Epithelial cell of esophagus (primary cell): ENCODE measurements at regions not wholly inside any gene's neighbourhood (a gene's known extent, or its start where the extent isn't known, plus 50 kb on each side); places are given as distances from the start of the nearest gene placed in this dataset.

Source experiments
- DNase-seq: peaks from one replicate; pipeline ENCODE4 v3.0.0; 2010; ENCODE audit warnings: low read depth
- H3K4me3 ChIP-seq: 2 replicates; pipeline ENCODE4 v1.5.1; 2011; ENCODE audit warnings: mild to moderate bottlenecking, low read length, control low read depth
- TF ChIP-seq, protein P1 (sequence below): IDR thresholded peaks from 2 replicates; pipeline ENCODE4 v1.5.1; 2011; ENCODE audit warnings: low read depth, mild to moderate bottlenecking, low read length, control low read depth, inconsistent platforms; ENCODE audit not compliant: insufficient read depth; ENCODE audit errors: missing control alignments

DNA sequence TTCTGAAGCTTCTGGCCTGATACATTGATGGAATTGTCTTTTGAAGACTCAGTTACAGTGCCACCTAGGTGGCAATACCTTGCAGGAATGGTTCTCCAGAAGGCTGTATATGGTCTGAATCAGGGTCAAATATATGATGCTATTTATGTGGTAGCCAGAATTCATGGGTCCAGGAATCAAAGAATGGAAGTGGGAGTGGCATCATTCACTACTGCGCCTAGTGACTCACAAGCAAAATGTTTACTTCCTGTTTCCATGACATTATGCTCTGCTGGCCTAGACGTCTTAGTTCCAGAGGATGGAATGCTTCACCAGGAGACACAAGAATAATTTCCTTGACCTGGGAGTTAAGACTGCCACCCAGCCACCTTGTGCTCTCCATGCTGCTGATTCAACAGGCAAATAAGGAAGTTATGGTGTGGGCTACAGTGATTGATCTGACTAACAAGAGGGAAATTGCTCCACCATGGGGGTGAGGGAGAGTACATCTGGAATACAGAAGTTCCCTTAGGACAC lies 491.8 kb downstream of the ETS1 start:
- no peak overlapping the region for H3K4me3 ChIP-seq
- peak; percentile 90 for DNase-seq
- TF ChIP-seq, protein P1, sequence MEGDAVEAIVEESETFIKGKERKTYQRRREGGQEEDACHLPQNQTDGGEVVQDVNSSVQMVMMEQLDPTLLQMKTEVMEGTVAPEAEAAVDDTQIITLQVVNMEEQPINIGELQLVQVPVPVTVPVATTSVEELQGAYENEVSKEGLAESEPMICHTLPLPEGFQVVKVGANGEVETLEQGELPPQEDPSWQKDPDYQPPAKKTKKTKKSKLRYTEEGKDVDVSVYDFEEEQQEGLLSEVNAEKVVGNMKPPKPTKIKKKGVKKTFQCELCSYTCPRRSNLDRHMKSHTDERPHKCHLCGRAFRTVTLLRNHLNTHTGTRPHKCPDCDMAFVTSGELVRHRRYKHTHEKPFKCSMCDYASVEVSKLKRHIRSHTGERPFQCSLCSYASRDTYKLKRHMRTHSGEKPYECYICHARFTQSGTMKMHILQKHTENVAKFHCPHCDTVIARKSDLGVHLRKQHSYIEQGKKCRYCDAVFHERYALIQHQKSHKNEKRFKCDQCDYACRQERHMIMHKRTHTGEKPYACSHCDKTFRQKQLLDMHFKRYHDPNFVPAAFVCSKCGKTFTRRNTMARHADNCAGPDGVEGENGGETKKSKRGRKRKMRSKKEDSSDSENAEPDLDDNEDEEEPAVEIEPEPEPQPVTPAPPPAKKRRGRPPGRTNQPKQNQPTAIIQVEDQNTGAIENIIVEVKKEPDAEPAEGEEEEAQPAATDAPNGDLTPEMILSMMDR, result peak; percentile 23

DNA sequence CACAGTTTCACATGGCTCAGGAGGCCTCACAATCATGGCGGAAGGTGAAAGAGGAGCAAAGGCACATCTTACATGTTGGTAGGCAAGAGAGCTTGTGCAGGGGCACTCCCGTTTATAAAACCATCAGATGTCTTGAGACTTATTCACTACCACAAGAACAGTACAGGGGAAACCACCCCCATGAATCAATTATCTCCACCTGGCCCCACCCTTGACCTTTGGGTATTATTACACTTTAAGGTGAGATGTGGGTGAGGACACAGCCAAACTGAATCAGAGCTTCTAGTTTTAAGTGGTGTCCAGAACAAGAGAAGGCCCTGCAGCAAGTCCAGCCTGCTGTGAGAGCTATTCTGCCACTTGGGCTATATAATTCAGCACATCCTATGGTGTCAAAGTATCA lies 493.7 kb downstream of the ETS1 start:
- no peak for DNase-seq
- TF ChIP-seq, protein P1, result no peak

DNA sequence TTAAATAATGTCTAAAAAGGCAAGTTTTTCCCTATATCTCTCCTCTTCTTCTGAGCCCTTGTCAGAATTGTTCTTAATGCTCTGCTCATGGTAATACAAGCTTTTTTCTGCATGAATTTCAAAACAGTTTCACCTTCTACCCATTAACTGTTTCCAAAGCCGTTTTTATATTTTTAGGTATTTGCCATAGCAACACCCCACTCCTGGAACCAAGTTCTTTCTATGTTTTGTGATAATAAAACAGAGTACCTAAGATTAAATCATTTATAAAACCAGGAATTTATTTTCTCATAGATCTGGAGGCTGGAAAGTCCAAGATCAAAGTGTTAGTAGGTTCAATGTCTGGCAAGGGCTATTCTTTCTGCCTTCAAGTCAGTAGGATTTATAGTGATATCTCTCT lies 497.4 kb downstream of the ETS1 start:
- no peak overlapping the region for H3K4me3 ChIP-seq
- TF ChIP-seq, protein P1, result no peak
- no peak for DNase-seq

More for the DNA sequence above, 493.7 kb downstream of the ETS1 start:
- no peak overlapping the region for H3K4me3 ChIP-seq

DNA sequence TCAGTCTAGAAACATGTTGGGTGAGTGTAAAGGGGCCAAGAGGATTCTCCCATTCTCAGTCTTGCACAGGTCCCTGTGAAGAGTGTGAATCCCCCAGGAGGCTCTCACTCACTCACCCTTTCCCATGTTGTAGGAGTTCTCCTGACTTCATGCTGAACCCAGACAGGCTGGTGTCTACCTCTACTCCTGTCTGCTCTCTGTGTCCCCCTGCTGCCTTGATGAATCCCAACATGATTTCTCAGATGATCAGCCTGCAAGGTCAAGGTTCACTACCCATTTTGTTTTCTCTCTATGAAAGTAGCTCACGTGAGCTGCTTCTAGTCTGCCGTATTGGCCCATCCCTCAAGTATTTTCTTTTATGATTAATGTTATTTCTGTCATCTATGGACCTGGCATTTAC lies 500.6 kb downstream of the ETS1 start:
- no peak overlapping the region for H3K4me3 ChIP-seq
- DNase-seq, result no peak
- TF ChIP-seq, protein P1, result no peak

DNA sequence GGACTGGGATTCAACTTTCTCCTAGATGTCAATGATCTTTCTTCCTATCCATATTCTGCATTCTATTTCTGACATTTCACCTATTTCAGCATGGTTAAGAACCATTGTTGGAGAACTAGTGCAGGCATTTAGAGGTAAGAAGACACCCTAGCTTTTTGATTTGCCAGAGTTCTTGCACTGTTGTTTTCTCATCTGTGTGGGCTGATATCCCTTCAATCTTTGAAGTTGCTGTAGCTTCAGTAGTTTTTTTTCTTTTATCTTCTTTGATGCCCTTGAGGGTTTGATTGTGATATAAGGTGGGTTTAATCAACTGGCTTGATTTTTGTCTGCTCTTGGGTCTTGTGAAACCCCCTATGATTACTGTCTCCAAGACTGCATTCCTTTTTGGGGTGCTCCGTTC lies 502.1 kb downstream of the ETS1 start:
- no peak overlapping the region for H3K4me3 ChIP-seq
- DNase-seq, result no peak
- TF ChIP-seq, protein P1, result no peak

DNA sequence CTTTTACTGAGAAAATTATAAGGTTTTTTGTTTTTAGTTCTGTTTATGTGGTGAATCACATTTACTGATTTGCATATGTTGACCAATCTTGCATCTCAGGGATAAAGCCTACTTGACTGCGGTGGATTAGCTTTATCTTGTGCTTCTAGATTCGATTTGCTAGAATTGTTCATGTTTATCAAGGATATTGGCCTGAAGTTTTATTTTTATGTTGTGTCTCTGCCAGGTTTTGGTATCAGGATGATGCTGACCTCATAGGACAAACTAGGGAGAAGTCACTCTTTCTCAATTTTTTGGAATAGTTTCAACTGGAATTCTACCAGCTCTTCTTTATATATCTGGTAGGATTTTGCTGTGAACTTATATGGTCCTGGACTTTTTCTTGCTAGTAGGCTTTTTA lies 504.8 kb downstream of the ETS1 start:
- DNase-seq, result no peak
- TF ChIP-seq, protein P1, result no peak
- no peak overlapping the region for H3K4me3 ChIP-seq

DNA sequence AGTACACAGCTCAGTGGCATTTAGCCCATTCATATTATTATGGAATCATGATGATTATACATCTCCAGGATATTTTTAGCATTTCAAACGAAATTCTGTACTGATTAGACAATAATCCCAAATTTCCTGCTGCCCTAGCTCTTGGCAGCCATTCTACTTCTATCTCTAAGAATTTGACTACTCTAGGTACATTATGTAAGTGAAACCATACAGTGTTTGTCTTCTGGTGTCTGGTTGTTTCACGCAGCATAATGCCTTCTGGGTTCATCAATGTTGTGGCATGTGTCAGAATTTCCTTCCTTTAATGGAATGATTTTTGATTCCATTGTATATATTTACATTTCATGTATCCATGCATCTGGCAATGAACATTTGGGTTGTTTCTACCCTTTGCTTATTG lies 517.7 kb downstream of the ETS1 start:
- no peak for DNase-seq
- TF ChIP-seq, protein P1, result no peak
- H3K4me3 ChIP-seq, result no peak overlapping the region
